ENCODE measurements at regions not wholly inside any gene's neighbourhood (a gene's known extent, or its start where the extent isn't known, plus 50 kb on each side); places are given as distances from the start of the nearest gene placed in this dataset.

- TF ChIP-seq, protein P1, sequence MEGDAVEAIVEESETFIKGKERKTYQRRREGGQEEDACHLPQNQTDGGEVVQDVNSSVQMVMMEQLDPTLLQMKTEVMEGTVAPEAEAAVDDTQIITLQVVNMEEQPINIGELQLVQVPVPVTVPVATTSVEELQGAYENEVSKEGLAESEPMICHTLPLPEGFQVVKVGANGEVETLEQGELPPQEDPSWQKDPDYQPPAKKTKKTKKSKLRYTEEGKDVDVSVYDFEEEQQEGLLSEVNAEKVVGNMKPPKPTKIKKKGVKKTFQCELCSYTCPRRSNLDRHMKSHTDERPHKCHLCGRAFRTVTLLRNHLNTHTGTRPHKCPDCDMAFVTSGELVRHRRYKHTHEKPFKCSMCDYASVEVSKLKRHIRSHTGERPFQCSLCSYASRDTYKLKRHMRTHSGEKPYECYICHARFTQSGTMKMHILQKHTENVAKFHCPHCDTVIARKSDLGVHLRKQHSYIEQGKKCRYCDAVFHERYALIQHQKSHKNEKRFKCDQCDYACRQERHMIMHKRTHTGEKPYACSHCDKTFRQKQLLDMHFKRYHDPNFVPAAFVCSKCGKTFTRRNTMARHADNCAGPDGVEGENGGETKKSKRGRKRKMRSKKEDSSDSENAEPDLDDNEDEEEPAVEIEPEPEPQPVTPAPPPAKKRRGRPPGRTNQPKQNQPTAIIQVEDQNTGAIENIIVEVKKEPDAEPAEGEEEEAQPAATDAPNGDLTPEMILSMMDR (IDR thresholded peaks at IDR 0.05), result no peak
- TF ChIP-seq EP300 (IDR thresholded peaks at IDR 0.05), result no peak
- TF ChIP-seq POLR2A (IDR thresholded peaks at IDR 0.05), result no peak
- no peak for TF ChIP-seq POLR2AphosphoS5 (IDR thresholded peaks at IDR 0.05)
These were observed 53.7 kb upstream of the VCAN start for GRCh38 chr5:83417884-83418283.

Data from upper lobe of left lung (tissue), 4 donors.